Stomach (tissue), 4 donors: ENCODE measurements at regions not wholly inside any gene's neighbourhood (a gene's known extent, or its start where the extent isn't known, plus 50 kb on each side); places are given as distances from the start of the nearest gene placed in this dataset.

Source experiments
- CTCF ChIP-seq, 7 experiments: fragments of 450-650 bp in 4 of 7; fragments of 200-600 bp in 3 of 7; sonication (generic) in 3 of 7; IDR thresholded peaks; one replicate each; pipeline ENCODE4 v1.5.1; 2016 to 2019; ENCODE audit warnings: antibody characterized with exemption in 7 of 7, control low read depth in 2 of 7, mild to moderate bottlenecking in 1 of 7
- EP300 ChIP-seq: sonication (generic); formaldehyde crosslinking; IDR thresholded peaks from one replicate; pipeline ENCODE4 v1.6.1; 2017; ENCODE audit warnings: antibody characterized with exemption
- POLR2A ChIP-seq, 4 donors: fragments of 450-650 bp; IDR thresholded peaks; one replicate each; pipeline ENCODE4 v1.6.1; 2016; ENCODE audit warnings: antibody characterized with exemption in 4 of 4, control low read depth in 2 of 4, mild to moderate bottlenecking in 1 of 4, moderate library complexity in 1 of 4

GRCh38 chr21:16792101-16792500 lies 720.7 kb upstream of the CXADR start:
- no peak for TF ChIP-seq POLR2A (IDR thresholded peaks at IDR 0.05)
- no peak for TF ChIP-seq EP300
- no peak for TF ChIP-seq CTCF (IDR thresholded peaks at IDR 0.05)
